HCT116 (cell line): ENCODE measurements at regions not wholly inside any gene's neighbourhood (a gene's known extent, or its start where the extent isn't known, plus 50 kb on each side); places are given as distances from the start of the nearest gene placed in this dataset.

Experiments used
- ATAC-seq: fragments of 200-7000 bp; cut with Tn5 transposase; 2 replicates; pipeline ENCODE4 v1.9.1; 2020; ENCODE audit warnings: mild to moderate bottlenecking, moderate library complexity
- BruUV-seq: library from RNA; stranded (reverse); fragments of 400-500 nt; replicated peaks from 2 replicates; lab custom pipeline; 2021; lab: Mats Ljungman, UMichigan
- CTCF ChIA-PET: fragments of 300-600 bp; sonication (Branson Sonifier 250); formaldehyde crosslinking; loops from one replicate; lab custom pipeline; 2021; ENCODE audit warnings: antibody characterized with exemption; lab: Charles Lee
- POLR2A ChIA-PET: fragments of 300-600, 350-600 bp; sonication (Branson Sonifier 250); formaldehyde crosslinking; loops from one replicate; lab custom pipeline; 2021; ENCODE audit warnings: antibody characterized with exemption; lab: Charles Lee
- RAD21 ChIA-PET, 2 experiments: fragments of 300-600 bp; sonication (Branson Sonifier 250); formaldehyde crosslinking; loops; one replicate each; lab custom pipeline; 2023; ENCODE audit warnings: low total read pairs in 2 of 2; ENCODE audit not compliant: uncharacterized antibody in 2 of 2, unreplicated experiment in 2 of 2, low non-redundant PET in 1 of 2; lab: Charles Lee
- DNase-seq: peaks from one replicate; pipeline ENCODE4 v3.0.0-alpha.2; 2010; ENCODE audit warnings: low read depth, low spot score
- H2AFZ ChIP-seq: fragments of 200-600 bp; shearing (Covaris generic), sonication (generic); 2 replicates; pipeline ENCODE4 v1.6.1; 2017; ENCODE audit warnings: low read depth, mixed run types, mixed read lengths, antibody characterized with exemption, low read length; ENCODE audit not compliant: poor library complexity, severe bottlenecking
- H3K27ac ChIP-seq: 2 replicates; pipeline ENCODE4 v1.5.1; 2012; ENCODE audit warnings: low read depth, low read length
- H3K27me3 ChIP-seq: fragments of 200-600 bp; sonication (generic); 2 replicates; pipeline ENCODE4 v1.6.1; 2016; ENCODE audit warnings: mixed run types, low read length, mixed read lengths; ENCODE audit not compliant: insufficient read depth
- H3K36me3 ChIP-seq, 2 experiments: fragments of 200-500 bp in 1 of 2; fragments of 200-600 bp in 1 of 2; sonication (Bioruptor generic) in 1 of 2; sonication (generic) in 1 of 2; 2 replicates each; pipeline versions ENCODE4 v1.5.1 to v1.6.1; 2014 to 2016; ENCODE audit warnings: low read length in 2 of 2, inconsistent platforms in 1 of 2, mixed read lengths in 1 of 2, mixed run types in 1 of 2; ENCODE audit not compliant: insufficient read depth in 2 of 2, control insufficient read depth in 1 of 2
- H3K4me1 ChIP-seq, 2 experiments: fragments of 200-600 bp in 1 of 2; sonication (generic) in 1 of 2; 2 replicates each; pipeline versions ENCODE4 v1.5.1 to v1.6.1; 2012 to 2017; ENCODE audit warnings: low read length in 2 of 2, inconsistent platforms in 1 of 2, mild to moderate bottlenecking in 1 of 2, mixed read lengths in 1 of 2, mixed run types in 1 of 2, moderate library complexity in 1 of 2; ENCODE audit not compliant: insufficient read depth in 2 of 2, control insufficient read depth in 1 of 2
- H3K4me2 ChIP-seq: fragments of 200-600 bp; sonication (generic); 2 replicates; pipeline ENCODE4 v1.6.1; 2017; ENCODE audit warnings: mixed run types, low read length, mixed read lengths
- H3K4me3 ChIP-seq, 2 experiments: fragments of 200-600 bp in 1 of 2; sonication (generic) in 1 of 2; replicated peaks in 1 of 2; 2 replicates each; pipeline ENCODE4 v1.5.1; 2011 to 2016; ENCODE audit warnings: low read length in 2 of 2, control low read depth in 1 of 2, low read depth in 1 of 2, mild to moderate bottlenecking in 1 of 2, mixed read lengths in 1 of 2, mixed run types in 1 of 2
- H3K79me2 ChIP-seq: fragments of 200-600 bp; sonication (generic); 2 replicates; pipeline ENCODE4 v1.6.1; 2017; ENCODE audit warnings: mild to moderate bottlenecking, mixed run types, low read length, moderate library complexity, mixed read lengths; ENCODE audit not compliant: insufficient read depth
- H3K9ac ChIP-seq: fragments of 200-600 bp; sonication (generic); 2 replicates; pipeline ENCODE4 v1.6.1; 2016; ENCODE audit warnings: low read length, mixed read lengths
- H3K9me2 ChIP-seq: fragments of 200-600 bp; sonication (generic), shearing (Covaris generic); 2 replicates; pipeline ENCODE4 v1.6.1; 2017; ENCODE audit warnings: mixed run types, mild to moderate bottlenecking, moderate library complexity; ENCODE audit not compliant: insufficient read depth
- H3K9me3 ChIP-seq, 2 experiments: fragments of 200-500 bp in 1 of 2; fragments of 200-600 bp in 1 of 2; sonication (Bioruptor generic) in 1 of 2; sonication (generic) in 1 of 2; 2 replicates each; pipeline ENCODE4 v1.6.1; 2014 to 2017; ENCODE audit warnings: low read length in 2 of 2, mixed read lengths in 2 of 2, inconsistent platforms in 1 of 2, low read depth in 1 of 2, mild to moderate bottlenecking in 1 of 2, mixed run types in 1 of 2, moderate library complexity in 1 of 2; ENCODE audit not compliant: control insufficient read depth in 1 of 2, insufficient read depth in 1 of 2
- H4K20me1 ChIP-seq: fragments of 200-600 bp; sonication (generic), shearing (Covaris generic); 2 replicates; pipeline ENCODE4 v1.6.1; 2017; ENCODE audit warnings: mixed run types, mild to moderate bottlenecking, moderate library complexity; ENCODE audit not compliant: insufficient read depth
- CBX3 ChIP-seq: IDR thresholded peaks from 2 replicates; pipeline ENCODE4 v1.6.1; 2012; ENCODE audit warnings: low read depth
- ELF1 ChIP-seq: IDR thresholded peaks from 2 replicates; pipeline ENCODE4 v1.6.1; 2012; ENCODE audit warnings: low read depth, borderline replicate concordance
- EZH2phosphoT487 ChIP-seq: fragments of 200-600 bp; IDR thresholded peaks from 2 replicates; pipeline ENCODE4 v1.6.1; 2018; ENCODE audit warnings: antibody characterized with exemption, borderline replicate concordance
- JUND ChIP-seq: IDR thresholded peaks from 2 replicates; pipeline ENCODE4 v1.6.1; 2012
- POLR2A ChIP-seq: IDR thresholded peaks from 2 replicates; pipeline ENCODE4 v1.7.0; 2011; ENCODE audit warnings: borderline replicate concordance; ENCODE audit not compliant: insufficient read depth, insufficient read length; ENCODE audit errors: extremely low read depth
- RAD21 ChIP-seq: IDR thresholded peaks from 2 replicates; pipeline ENCODE4 v1.6.1; 2012; ENCODE audit warnings: low read depth, mild to moderate bottlenecking
- SIN3A ChIP-seq: IDR thresholded peaks from 2 replicates; pipeline ENCODE4 v1.6.1; 2012; ENCODE audit warnings: low read depth
- SP1 ChIP-seq: IDR thresholded peaks from 2 replicates; pipeline ENCODE4 v1.6.1; 2012; ENCODE audit warnings: low read depth
- TCF7L2 ChIP-seq: IDR thresholded peaks from 2 replicates; pipeline ENCODE4 v1.7.0; 2011; ENCODE audit warnings: borderline replicate concordance, inconsistent platforms; ENCODE audit not compliant: insufficient read depth, insufficient read length; ENCODE audit errors: extremely low read depth
- ZFX ChIP-seq: fragments of 450-650 bp; IDR thresholded peaks from 2 replicates; pipeline ENCODE4 v1.6.1; 2017
- ZNF274 ChIP-seq: fragments of 200-500 bp; sonication (Bioruptor generic); IDR thresholded peaks from 2 replicates; pipeline ENCODE4 v1.6.1; 2014; ENCODE audit warnings: mild to moderate bottlenecking, low read depth, low read length, inconsistent platforms
- intact Hi-C: fragments of 100-400 bp; cut with micrococcal nuclease; formaldehyde crosslinking; loops from 2 replicates; pipeline ENCODE4 v1.10.0; 2022
- TF ChIP-seq, protein P1 (sequence below): IDR thresholded peaks from 2 replicates; pipeline ENCODE4 v1.6.1; 2012
- TF ChIP-seq, protein P2 (sequence below): IDR thresholded peaks from 2 replicates; pipeline ENCODE4 v1.6.1; 2012; ENCODE audit warnings: low read depth
- TF ChIP-seq, protein P3 (sequence below), 3 experiments: fragments of 200-600 bp in 1 of 3; sonication (generic) in 1 of 3; IDR thresholded peaks in 2 of 3; conservative IDR thresholded peaks in 1 of 3; 2 replicates each; pipeline ENCODE4 v1.5.1; 2012 to 2017; ENCODE audit warnings: low read depth in 2 of 3, low read length in 2 of 3, antibody characterized with exemption in 1 of 3, borderline replicate concordance in 1 of 3, control low read depth in 1 of 3, mild to moderate bottlenecking in 1 of 3, mixed read lengths in 1 of 3, mixed run types in 1 of 3, moderate library complexity in 1 of 3; ENCODE audit not compliant: insufficient read depth in 1 of 3

DNA sequence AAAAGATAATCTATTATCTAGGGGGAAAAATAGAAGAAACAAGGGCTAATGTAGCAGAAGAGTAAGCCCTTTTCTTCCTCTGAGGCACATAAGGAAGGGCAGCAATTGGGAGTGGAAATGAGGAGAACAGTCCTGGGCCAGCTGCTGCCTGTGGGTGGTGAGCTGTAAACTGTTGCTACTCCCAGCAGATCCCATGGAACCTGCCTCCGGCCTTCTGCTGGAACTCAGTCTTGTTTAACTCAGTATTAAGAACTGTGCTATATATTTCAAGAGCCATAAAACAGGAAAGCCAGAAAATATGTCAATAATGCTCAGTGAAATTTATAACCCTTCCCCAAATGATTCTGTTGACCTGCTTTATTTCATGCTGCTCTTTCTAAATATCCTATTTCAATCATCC lies 464.2 kb downstream of the COL12A1 start:
- DNase-seq (no peak), ATAC-seq (no peak)
- BruUV-seq, result no TSS peak
- ChIA-PET RAD21 (no interaction called here), CTCF (no interaction called here), POLR2A (no interaction called here)
- no peaks in the 10 kb centered on the region for H3K9me2 ChIP-seq
- H3K9ac ChIP-seq, result no peak overlapping the region
- H3K27me3 ChIP-seq, result no peaks in the 10 kb centered on the region
- H3K27ac ChIP-seq, result no peak overlapping the region
- H4K20me1 ChIP-seq, result no peaks in the 10 kb centered on the region
- no peaks in the 10 kb centered on the region for H3K4me1 ChIP-seq
- no peak overlapping the region for H3K4me3 ChIP-seq
- no peak overlapping the region for H2AFZ ChIP-seq
- H3K4me2 ChIP-seq, result no peak overlapping the region
- no peaks in the 10 kb centered on the region for H3K36me3 ChIP-seq
- intact Hi-C loops, result no loop called here
- TF ChIP-seq RAD21, result no peak
- no peak for TF ChIP-seq CBX3
- TF ChIP-seq, protein P1, sequence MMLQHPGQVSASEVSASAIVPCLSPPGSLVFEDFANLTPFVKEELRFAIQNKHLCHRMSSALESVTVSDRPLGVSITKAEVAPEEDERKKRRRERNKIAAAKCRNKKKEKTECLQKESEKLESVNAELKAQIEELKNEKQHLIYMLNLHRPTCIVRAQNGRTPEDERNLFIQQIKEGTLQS, result no peak
- no peak for TF ChIP-seq TCF7L2
- TF ChIP-seq, protein P2, sequence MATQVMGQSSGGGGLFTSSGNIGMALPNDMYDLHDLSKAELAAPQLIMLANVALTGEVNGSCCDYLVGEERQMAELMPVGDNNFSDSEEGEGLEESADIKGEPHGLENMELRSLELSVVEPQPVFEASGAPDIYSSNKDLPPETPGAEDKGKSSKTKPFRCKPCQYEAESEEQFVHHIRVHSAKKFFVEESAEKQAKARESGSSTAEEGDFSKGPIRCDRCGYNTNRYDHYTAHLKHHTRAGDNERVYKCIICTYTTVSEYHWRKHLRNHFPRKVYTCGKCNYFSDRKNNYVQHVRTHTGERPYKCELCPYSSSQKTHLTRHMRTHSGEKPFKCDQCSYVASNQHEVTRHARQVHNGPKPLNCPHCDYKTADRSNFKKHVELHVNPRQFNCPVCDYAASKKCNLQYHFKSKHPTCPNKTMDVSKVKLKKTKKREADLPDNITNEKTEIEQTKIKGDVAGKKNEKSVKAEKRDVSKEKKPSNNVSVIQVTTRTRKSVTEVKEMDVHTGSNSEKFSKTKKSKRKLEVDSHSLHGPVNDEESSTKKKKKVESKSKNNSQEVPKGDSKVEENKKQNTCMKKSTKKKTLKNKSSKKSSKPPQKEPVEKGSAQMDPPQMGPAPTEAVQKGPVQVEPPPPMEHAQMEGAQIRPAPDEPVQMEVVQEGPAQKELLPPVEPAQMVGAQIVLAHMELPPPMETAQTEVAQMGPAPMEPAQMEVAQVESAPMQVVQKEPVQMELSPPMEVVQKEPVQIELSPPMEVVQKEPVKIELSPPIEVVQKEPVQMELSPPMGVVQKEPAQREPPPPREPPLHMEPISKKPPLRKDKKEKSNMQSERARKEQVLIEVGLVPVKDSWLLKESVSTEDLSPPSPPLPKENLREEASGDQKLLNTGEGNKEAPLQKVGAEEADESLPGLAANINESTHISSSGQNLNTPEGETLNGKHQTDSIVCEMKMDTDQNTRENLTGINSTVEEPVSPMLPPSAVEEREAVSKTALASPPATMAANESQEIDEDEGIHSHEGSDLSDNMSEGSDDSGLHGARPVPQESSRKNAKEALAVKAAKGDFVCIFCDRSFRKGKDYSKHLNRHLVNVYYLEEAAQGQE, result no peak
- TF ChIP-seq SP1, result no peak
- TF ChIP-seq, protein P3, sequence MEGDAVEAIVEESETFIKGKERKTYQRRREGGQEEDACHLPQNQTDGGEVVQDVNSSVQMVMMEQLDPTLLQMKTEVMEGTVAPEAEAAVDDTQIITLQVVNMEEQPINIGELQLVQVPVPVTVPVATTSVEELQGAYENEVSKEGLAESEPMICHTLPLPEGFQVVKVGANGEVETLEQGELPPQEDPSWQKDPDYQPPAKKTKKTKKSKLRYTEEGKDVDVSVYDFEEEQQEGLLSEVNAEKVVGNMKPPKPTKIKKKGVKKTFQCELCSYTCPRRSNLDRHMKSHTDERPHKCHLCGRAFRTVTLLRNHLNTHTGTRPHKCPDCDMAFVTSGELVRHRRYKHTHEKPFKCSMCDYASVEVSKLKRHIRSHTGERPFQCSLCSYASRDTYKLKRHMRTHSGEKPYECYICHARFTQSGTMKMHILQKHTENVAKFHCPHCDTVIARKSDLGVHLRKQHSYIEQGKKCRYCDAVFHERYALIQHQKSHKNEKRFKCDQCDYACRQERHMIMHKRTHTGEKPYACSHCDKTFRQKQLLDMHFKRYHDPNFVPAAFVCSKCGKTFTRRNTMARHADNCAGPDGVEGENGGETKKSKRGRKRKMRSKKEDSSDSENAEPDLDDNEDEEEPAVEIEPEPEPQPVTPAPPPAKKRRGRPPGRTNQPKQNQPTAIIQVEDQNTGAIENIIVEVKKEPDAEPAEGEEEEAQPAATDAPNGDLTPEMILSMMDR (IDR thresholded peaks at IDR 0.05 in 2 of 3, conservative IDR thresholded peaks at IDR 0.05 in 1 of 3; ENCODE audit: borderline replicate concordance in 1 of 3, insufficient read depth in 1 of 3, low read depth in 2 of 3, low read length in 2 of 3), result no peak
- TF ChIP-seq SIN3A, result no peak
- no peak for TF ChIP-seq JUND
- no peak for TF ChIP-seq ZNF274
- TF ChIP-seq EZH2phosphoT487, result no peak
- no peak for TF ChIP-seq ELF1
- TF ChIP-seq ZFX, result no peak
- TF ChIP-seq POLR2A, result no peak
- H3K79me2 ChIP-seq, result no peaks in the 10 kb centered on the region
- H3K9me3 ChIP-seq, result no peaks in the 10 kb centered on the region
